ENCODE measurements at regions not wholly inside any gene's neighbourhood (a gene's known extent, or its start where the extent isn't known, plus 50 kb on each side); places are given as distances from the start of the nearest gene placed in this dataset.

GRCh38 chr2:59770651-59771050, 782.8 kb downstream of the BCL11A start:
- TF ChIP-seq GATA2 (IDR thresholded peaks at IDR 0.05; ENCODE audit: low read depth, low read length), result no peak
- TF ChIP-seq GATA3 (IDR thresholded peaks at IDR 0.05; ENCODE audit: low read depth, low read length), result no peak
